Choroid plexus epithelial cell (primary cell): ENCODE measurements at regions not wholly inside any gene's neighbourhood (a gene's known extent, or its start where the extent isn't known, plus 50 kb on each side); places are given as distances from the start of the nearest gene placed in this dataset.

Experiments used
- DNase-seq: peaks from one replicate; pipeline ENCODE4 v3.0.0-alpha.2; 2010; ENCODE audit warnings: low read depth
- H3K4me3 ChIP-seq: 2 replicates; pipeline ENCODE4 v1.5.1; 2011; ENCODE audit warnings: low read depth, mild to moderate bottlenecking, control low read depth, low read length, moderate library complexity
- TF ChIP-seq, protein P1 (sequence below): conservative IDR thresholded peaks from 2 replicates; pipeline ENCODE4 v1.5.1; 2011; ENCODE audit warnings: low read depth, mild to moderate bottlenecking, control low read depth, inconsistent platforms, low read length, moderate library complexity

DNA sequence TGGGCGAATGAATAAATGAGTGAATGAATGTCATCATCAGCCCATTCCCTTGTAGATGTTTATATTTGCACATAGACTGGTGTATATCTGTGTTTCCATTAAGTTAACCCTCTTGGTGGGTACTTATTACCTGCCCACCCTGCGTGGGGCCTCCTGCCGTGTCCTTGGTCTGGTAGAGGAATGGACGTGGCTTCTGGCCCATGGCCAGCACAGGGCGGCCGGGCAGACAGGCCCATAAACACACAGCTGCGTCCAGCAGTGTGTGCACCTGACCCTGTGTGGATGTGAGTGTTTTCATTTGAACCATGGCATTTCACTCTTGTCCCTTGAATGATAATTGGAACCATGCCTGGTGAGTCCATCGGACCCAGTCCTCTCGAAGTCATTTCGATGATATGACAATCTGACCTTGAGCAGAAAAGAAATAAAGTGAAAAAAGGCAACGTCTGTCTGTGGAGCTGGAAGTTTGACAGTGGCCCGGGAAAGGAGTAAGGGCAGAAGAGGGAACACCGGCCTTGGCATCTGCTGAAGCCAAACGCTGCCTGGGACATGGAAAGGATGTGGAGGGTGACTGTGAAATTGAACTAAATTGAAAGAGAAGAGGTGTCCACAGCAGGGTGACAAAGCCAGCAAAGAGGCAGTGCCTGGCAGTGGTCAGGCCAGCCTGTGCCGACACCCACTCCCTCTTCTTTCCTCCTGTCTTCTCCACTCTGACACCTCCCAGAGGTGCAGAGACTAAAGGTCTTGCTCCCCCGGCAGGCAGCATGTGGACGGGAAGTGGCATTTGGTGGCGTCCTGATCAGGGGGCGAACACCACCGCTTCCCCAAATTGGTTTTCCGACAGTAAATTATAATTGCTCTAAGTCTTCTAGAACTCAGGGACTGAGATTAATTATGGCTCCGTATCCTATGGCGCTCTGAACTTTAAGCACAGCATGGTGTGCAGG, 199.0 kb upstream of the ZMIZ1 start:
- H3K4me3 ChIP-seq, result no peak overlapping the region
- TF ChIP-seq, protein P1, sequence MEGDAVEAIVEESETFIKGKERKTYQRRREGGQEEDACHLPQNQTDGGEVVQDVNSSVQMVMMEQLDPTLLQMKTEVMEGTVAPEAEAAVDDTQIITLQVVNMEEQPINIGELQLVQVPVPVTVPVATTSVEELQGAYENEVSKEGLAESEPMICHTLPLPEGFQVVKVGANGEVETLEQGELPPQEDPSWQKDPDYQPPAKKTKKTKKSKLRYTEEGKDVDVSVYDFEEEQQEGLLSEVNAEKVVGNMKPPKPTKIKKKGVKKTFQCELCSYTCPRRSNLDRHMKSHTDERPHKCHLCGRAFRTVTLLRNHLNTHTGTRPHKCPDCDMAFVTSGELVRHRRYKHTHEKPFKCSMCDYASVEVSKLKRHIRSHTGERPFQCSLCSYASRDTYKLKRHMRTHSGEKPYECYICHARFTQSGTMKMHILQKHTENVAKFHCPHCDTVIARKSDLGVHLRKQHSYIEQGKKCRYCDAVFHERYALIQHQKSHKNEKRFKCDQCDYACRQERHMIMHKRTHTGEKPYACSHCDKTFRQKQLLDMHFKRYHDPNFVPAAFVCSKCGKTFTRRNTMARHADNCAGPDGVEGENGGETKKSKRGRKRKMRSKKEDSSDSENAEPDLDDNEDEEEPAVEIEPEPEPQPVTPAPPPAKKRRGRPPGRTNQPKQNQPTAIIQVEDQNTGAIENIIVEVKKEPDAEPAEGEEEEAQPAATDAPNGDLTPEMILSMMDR, result no peak
- DNase-seq, result no peak

DNA sequence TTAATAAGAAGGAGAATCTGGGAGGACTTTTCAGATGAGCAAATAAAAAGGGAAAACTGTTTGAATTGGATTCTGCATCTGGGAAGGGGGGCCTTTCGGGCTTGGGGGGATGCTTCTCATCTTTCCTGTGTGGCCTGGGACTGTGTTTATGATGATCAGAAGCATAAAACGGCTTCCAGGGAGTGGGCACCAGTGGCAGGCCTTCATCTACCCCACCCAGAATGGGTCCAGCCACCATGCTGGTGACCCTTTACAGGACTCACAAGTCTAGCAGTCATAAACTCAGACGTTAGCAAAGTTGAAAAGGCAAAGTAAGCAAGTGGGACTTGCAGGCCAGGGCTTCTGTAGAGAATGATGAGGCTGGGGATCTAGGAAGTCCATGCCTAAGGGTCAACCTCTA, 198.3 kb upstream of the ZMIZ1 start:
- no peak for DNase-seq
- TF ChIP-seq, protein P1, result no peak
- H3K4me3 ChIP-seq, result no peak overlapping the region

DNA sequence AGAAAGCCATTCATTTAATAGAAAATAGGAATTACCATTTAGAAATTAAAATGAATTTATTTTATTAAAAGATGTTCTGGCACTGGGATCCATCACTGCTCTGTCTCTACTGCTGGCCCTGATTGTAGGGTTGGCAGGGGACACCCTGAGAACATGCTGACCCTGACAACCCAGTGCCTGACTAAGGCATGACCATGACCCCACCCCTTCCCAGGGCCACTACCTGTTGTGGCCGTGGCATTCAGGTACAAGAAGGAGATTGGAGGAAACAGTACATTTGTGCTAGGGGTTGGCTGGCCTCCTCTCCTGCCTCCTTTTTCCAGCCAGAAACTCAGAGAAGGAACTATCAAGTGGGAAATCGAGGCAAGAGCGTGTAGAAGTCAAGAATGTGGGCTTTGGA, 197.0 kb upstream of the ZMIZ1 start:
- H3K4me3 ChIP-seq, result no peak overlapping the region
- TF ChIP-seq, protein P1, result no peak
- no peak for DNase-seq

DNA sequence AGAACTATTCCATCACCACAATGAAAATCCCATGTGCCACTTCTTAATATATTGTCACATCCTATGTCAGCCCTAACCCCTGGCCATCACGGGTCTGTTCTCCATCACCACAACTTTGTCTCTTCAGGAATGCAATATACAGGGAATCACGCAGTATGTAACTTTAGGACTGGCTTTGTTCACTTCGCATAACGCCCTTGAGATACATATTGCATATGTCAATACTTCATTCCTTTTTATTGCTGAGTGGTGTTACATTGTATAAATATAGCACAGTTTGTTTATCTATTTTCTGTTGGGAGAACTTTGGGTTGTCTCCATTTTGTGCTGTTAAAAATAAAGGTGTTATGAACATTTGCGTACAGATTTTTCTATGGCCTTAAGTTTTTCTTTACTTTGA, 195.4 kb upstream of the ZMIZ1 start:
- no peak for DNase-seq
- TF ChIP-seq, protein P1, result no peak
- H3K4me3 ChIP-seq, result no peak overlapping the region

DNA sequence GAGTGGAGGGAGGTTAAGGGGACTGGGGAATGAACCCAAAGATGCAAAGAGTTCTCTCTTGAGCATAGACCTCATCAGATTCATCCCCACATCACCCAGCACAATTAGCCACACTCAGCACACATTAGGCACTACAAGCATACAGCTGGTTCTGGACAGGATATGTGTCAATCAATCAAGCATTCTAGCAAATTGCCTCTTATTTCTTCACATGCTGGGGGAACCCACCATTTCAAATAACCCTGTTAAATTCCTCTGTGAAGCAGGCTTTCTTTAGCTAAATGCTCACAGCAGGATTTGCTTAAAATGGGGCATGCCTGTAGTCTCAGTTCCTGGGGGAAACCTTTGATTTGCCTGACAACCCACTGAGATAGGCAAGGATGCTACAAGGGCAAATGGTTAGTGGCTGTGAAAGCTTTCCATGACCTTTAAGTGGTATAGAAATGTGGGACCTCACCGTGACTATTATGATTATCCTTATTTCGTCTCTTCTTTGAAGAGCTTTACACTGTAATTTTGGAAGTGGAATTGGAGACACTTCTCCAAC, 193.4 kb upstream of the ZMIZ1 start:
- DNase-seq, result no peak
- TF ChIP-seq, protein P1, result no peak
- no peak overlapping the region for H3K4me3 ChIP-seq

DNA sequence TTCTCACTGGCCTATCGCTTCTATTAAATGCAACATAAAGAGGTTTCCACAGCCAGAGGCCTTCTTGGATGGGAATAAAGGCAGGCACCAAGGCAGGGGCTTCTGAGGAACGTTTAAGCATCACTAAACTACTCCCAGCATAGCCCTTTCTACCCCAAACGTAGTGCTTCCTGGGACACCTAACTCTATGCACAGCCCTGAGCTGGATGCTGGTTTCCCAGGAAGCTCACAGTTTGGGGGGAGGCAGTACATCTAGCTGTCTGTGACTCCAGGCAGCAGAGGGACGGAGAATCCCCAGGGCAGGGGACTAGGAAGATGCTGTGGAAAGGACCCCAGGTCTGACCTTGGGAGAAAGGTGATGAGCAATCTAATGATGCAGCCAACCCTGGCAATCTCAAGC, 192.8 kb upstream of the ZMIZ1 start:
- no peak for DNase-seq

More for the DNA sequence above, 192.8 kb upstream of the ZMIZ1 start:
- H3K4me3 ChIP-seq, result no peak overlapping the region
- TF ChIP-seq, protein P1, result no peak
